CD4-positive, alpha-beta memory T cell (primary cell): ENCODE measurements at regions not wholly inside any gene's neighbourhood (a gene's known extent, or its start where the extent isn't known, plus 50 kb on each side); places are given as distances from the start of the nearest gene placed in this dataset.

Source experiments
- CTCF ChIA-PET: fragments of 350-600 bp; sonication (Branson Sonifier 250); formaldehyde crosslinking; loops from one replicate; lab custom pipeline; 2021; ENCODE audit warnings: inconsistent platforms; ENCODE audit not compliant: partially characterized antibody; lab: Charles Lee
- POLR2A ChIA-PET: fragments of 350-600 bp; sonication (Branson Sonifier 250); formaldehyde crosslinking; loops from one replicate; lab custom pipeline; 2021; ENCODE audit not compliant: partially characterized antibody; lab: Charles Lee
- DNase-seq, 5 donors: peaks; one replicate each; pipeline versions ENCODE4 v3.0.0 to v3.0.0-alpha.2; 2020 to 2022; ENCODE audit warnings: mixed read lengths in 1 of 5
- H3K27ac ChIP-seq: one replicate; pipeline ENCODE4 v1.7.0; 2013; ENCODE audit warnings: low read depth, low read length
- H3K27me3 ChIP-seq: 2 replicates; pipeline ENCODE4 v1.7.0; 2013; ENCODE audit warnings: mild to moderate bottlenecking, low read length, moderate library complexity; ENCODE audit not compliant: insufficient read depth
- H3K36me3 ChIP-seq: 2 replicates; pipeline ENCODE4 v1.7.0; 2013; ENCODE audit warnings: mild to moderate bottlenecking, low read length, moderate library complexity; ENCODE audit not compliant: insufficient read depth
- H3K4me1 ChIP-seq: 2 replicates; pipeline ENCODE4 v1.7.0; 2013; ENCODE audit warnings: mild to moderate bottlenecking, low read length, moderate library complexity; ENCODE audit not compliant: insufficient read depth
- H3K4me3 ChIP-seq, 2 donors: one replicate each; pipeline ENCODE4 v1.7.0; 2013; ENCODE audit warnings: low read length in 2 of 2, mild to moderate bottlenecking in 1 of 2
- H3K9me3 ChIP-seq, 2 donors: one replicate each; pipeline ENCODE4 v1.7.0; 2013; ENCODE audit warnings: low read length in 2 of 2, control low read depth in 1 of 2; ENCODE audit not compliant: control insufficient read depth in 1 of 2
- H3K27ac Mint-ChIP-seq, 7 donors: one replicate each; pipeline ENCODE4 v1.8.0; 2020 to 2021; ENCODE audit warnings: mixed read lengths in 7 of 7, mild to moderate bottlenecking in 6 of 7, inconsistent platforms in 3 of 7, moderate library complexity in 3 of 7
- H3K27me3 Mint-ChIP-seq, 2 donors: one replicate each; pipeline ENCODE4 v1.8.0; 2020 to 2021; ENCODE audit warnings: mixed read lengths in 2 of 2
- H3K36me3 Mint-ChIP-seq, 2 donors: one replicate each; pipeline ENCODE4 v1.8.0; 2020 to 2021; ENCODE audit warnings: mixed read lengths in 2 of 2, inconsistent platforms in 1 of 2, mild to moderate bottlenecking in 1 of 2
- H3K4me1 Mint-ChIP-seq, 4 donors: one replicate each; pipeline ENCODE4 v1.8.0; 2020 to 2021; ENCODE audit warnings: mixed read lengths in 4 of 4, mild to moderate bottlenecking in 1 of 4
- H3K4me3 Mint-ChIP-seq, 8 donors: one replicate each; pipeline ENCODE4 v1.8.0; 2020 to 2021; ENCODE audit warnings: mixed read lengths in 8 of 8, mild to moderate bottlenecking in 7 of 8, moderate library complexity in 6 of 8, inconsistent platforms in 3 of 8
- H3K9me3 Mint-ChIP-seq, 8 donors: one replicate each; pipeline ENCODE4 v1.8.0; 2020 to 2021; ENCODE audit warnings: mixed read lengths in 8 of 8, mild to moderate bottlenecking in 5 of 8, inconsistent platforms in 3 of 8, moderate library complexity in 1 of 8
- intact Hi-C: fragments of 100-400 bp; cut with micrococcal nuclease; formaldehyde crosslinking; loops from one replicate; pipeline ENCODE4 v1.15.1; 2023

DNA sequence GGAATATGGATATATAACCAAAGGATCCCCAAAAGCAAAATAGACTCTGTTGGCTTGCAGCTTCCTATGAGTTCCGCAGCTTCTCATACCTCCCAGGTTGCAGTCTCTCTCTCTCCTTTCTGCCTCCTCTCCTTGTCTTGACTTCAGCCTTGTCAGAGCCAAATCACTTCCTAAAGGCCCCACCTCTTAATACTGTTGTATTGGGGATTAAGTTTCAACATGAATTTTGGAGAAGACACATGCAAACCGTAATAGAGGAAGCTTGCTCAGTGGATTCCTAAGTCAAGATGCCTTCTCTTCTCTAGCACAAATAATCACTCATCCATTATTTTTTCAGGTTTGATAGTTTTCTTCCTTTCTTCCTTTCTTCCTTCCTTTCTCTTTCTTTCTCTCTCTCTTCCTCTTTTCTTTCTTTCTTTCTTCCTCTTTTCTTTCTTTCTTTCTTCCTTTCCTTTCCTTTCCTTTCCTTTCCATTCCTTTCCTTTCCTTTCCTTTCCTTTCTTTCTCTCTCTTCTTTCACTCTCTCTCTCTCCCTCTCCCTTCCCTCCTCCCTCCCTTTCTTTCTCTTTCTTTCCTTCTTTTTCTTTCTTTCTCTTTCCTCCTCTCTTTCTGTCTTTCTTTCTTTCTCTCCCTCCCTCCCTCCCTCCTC is 411.3 kb upstream of the TPM1 start:
- no peaks in the 10 kb centered on the region for H3K27me3 ChIP-seq
- no peaks in the 10 kb centered on the region for H3K9me3 ChIP-seq
- Mint-ChIP-seq H3K4me3 (no peak overlapping the region), H3K4me1 (no peaks in the 10 kb centered on the region), H3K36me3 (no peaks in the 10 kb centered on the region), H3K27ac (no peak overlapping the region), H3K27me3 (peaks cover 6 to 8% of the 10 kb centered on the region in 2 donors), H3K9me3 (peaks cover 0 to 3% (median 0%) of the 10 kb centered on the region in 8 donors)
- DNase-seq: no peak
- H3K27ac ChIP-seq: no peak overlapping the region
- POLR2A ChIA-PET: no interaction called here
- CTCF ChIA-PET: no interaction called here
- H3K36me3 ChIP-seq: no peaks in the 10 kb centered on the region
- H3K4me1 ChIP-seq: no peaks in the 10 kb centered on the region
- H3K4me3 ChIP-seq: no peak overlapping the region
- intact Hi-C loops: no loop called here

DNA sequence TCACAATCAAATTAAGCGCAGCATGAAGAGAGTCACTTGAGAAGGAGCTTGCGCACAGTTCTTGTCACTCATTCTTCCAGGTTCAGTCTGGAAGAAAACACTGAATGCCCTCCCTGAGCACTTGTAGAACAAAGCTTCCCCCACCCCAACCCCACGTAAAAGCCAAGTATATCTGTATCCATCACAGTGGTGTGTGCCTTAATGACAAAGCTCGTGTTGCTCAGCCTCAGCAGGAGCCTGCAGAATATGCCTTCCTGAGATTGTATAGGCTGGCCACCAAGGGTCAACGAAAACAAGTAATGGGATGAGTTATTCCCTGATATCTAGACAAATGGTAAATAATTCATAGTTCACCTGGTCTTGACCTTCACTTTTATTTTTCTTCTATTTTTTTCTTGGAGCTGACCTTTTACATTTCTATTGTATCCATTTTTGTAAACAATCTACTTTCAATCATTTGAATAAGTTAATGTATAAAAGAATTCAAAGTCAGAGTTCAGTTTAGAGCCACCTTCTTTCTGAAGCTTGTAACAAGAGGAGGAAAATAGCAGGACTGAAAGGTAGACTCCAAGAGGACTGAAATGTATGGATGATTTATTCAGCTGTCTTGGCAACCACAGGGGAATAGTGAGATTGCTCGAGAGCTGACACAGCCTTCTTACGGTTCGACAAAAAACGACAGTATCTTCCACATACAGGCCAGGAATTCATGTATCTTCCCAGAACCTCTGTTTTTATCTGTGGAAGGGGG is 405.5 kb upstream of the TPM1 start:
- peaks cover 0 to 3% (median 0%) of the 10 kb centered on the region in 8 donors for H3K9me3 Mint-ChIP-seq

DNA sequence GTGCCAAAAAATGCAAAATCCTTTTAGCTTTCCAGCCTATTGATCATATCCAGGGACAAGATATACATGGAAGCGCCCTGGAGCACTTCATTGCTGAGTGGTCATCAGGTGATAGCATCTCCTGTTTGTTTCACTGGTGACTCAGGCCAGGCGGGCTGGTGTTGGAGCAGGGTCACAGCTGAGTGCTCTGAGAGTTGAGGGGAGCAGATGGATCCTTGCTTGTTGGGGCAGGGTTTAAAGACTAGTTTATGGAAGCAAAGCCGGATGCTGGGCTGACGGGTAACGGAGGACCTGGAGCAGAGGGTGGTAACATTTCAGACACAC is 405.0 kb upstream of the TPM1 start:
- Histone ChIP-seq H3K4me1 (no peaks in the 10 kb centered on the region), H3K4me3 (no peak overlapping the region), H3K27ac (no peak overlapping the region), H3K9me3 (no peaks in the 10 kb centered on the region), H3K27me3 (no peaks in the 10 kb centered on the region), H3K36me3 (no peaks in the 10 kb centered on the region)
- Mint-ChIP-seq H3K4me1 (no peaks in the 10 kb centered on the region), H3K27ac (no peak overlapping the region), H3K9me3 (peaks cover 0 to 3% (median 0%) of the 10 kb centered on the region in 8 donors), H3K27me3 (peaks cover 5 to 20% of the 10 kb centered on the region in 2 donors), H3K4me3 (no peak overlapping the region), H3K36me3 (no peaks in the 10 kb centered on the region)
- POLR2A ChIA-PET: no interaction called here
- DNase-seq: no peak
- CTCF ChIA-PET: no interaction called here
- intact Hi-C loops: no loop called here

More for the DNA sequence above, 405.5 kb upstream of the TPM1 start:
- intact Hi-C loops: no loop called here
- peak overlapping the region in 1 of 7 donors; percentile 4 for H3K27ac Mint-ChIP-seq
- no peaks in the 10 kb centered on the region for H3K4me1 Mint-ChIP-seq
- H3K27me3 Mint-ChIP-seq: peaks cover 5 to 20% of the 10 kb centered on the region in 2 donors
- H3K4me3 Mint-ChIP-seq: no peak overlapping the region
- no peak overlapping the region for H3K4me3 ChIP-seq
- no peaks in the 10 kb centered on the region for H3K36me3 Mint-ChIP-seq
- CTCF ChIA-PET: no interaction called here
- DNase-seq: no peak
- no peaks in the 10 kb centered on the region for H3K36me3 ChIP-seq
- no peaks in the 10 kb centered on the region for H3K9me3 ChIP-seq
- no peaks in the 10 kb centered on the region for H3K4me1 ChIP-seq
- no peaks in the 10 kb centered on the region for H3K27me3 ChIP-seq
- POLR2A ChIA-PET: no interaction called here
- H3K27ac ChIP-seq: no peak overlapping the region

DNA sequence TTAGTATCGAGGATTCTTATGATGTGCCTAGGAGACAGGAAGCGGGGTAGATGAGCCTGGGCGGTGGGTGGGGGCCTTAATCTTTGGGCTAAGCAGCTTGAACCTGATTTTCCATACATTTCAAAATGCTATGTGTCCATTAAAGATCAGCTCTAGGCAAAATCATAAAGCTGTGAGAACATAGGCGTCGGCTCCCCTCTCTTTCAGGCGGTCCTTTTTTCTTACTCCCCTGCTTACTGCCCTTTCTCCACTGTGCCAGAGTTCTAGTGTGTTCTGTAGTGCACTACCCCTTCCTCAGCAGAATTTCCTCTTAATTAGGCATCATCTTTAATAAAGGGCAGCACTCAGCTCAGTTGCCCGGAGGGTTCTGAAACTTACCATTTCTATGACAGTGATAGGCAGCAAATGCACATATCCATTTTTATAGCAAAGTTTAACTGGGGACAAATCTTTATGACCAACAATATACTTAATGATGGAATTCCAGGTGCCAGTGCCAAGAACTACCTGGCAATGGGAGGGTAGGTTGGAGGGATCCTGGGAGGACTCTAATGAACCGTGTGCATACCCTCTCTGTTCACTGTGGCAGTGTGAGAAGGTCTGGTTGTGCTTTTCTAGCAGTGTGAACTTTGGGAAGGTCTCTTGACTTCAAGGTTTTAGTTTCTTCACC is 404.5 kb upstream of the TPM1 start:
- no peak overlapping the region for H3K4me3 Mint-ChIP-seq
- peaks cover 5 to 17% of the 10 kb centered on the region in 2 donors for H3K27me3 Mint-ChIP-seq
- Histone ChIP-seq H3K4me1 (no peaks in the 10 kb centered on the region), H3K36me3 (no peaks in the 10 kb centered on the region), H3K9me3 (no peaks in the 10 kb centered on the region), H3K27me3 (no peaks in the 10 kb centered on the region), H3K4me3 (no peak overlapping the region), H3K27ac (no peak overlapping the region)
- H3K36me3 Mint-ChIP-seq: no peaks in the 10 kb centered on the region
- intact Hi-C loops: no loop called here
- peaks cover 0 to 3% (median 0%) of the 10 kb centered on the region in 8 donors for H3K9me3 Mint-ChIP-seq
- CTCF ChIA-PET: no interaction called here
- DNase-seq: no peak
- H3K27ac Mint-ChIP-seq: no peak overlapping the region
- POLR2A ChIA-PET: no interaction called here
- no peaks in the 10 kb centered on the region for H3K4me1 Mint-ChIP-seq

- Histone ChIP-seq H3K9me3 (no peaks in the 10 kb centered on the region), H3K36me3 (no peaks in the 10 kb centered on the region), H3K4me1 (no peaks in the 10 kb centered on the region), H3K27me3 (no peaks in the 10 kb centered on the region), H3K27ac (no peak overlapping the region), H3K4me3 (no peak overlapping the region)
- H3K4me1 Mint-ChIP-seq: no peaks in the 10 kb centered on the region
- H3K27ac Mint-ChIP-seq: no peak overlapping the region
- intact Hi-C loops: no loop called here
- peaks cover 3 to 14% of the 10 kb centered on the region in 2 donors for H3K27me3 Mint-ChIP-seq
- peaks cover 0 to 3% (median 0%) of the 10 kb centered on the region in 8 donors for H3K9me3 Mint-ChIP-seq
- no peak for DNase-seq
- ChIA-PET CTCF (no interaction called here), POLR2A (no interaction called here)
- H3K4me3 Mint-ChIP-seq: no peak overlapping the region
- no peaks in the 10 kb centered on the region for H3K36me3 Mint-ChIP-seq
These were observed 403.1 kb upstream of the TPM1 start for GRCh38 chr15:62639432-62639831.

DNA sequence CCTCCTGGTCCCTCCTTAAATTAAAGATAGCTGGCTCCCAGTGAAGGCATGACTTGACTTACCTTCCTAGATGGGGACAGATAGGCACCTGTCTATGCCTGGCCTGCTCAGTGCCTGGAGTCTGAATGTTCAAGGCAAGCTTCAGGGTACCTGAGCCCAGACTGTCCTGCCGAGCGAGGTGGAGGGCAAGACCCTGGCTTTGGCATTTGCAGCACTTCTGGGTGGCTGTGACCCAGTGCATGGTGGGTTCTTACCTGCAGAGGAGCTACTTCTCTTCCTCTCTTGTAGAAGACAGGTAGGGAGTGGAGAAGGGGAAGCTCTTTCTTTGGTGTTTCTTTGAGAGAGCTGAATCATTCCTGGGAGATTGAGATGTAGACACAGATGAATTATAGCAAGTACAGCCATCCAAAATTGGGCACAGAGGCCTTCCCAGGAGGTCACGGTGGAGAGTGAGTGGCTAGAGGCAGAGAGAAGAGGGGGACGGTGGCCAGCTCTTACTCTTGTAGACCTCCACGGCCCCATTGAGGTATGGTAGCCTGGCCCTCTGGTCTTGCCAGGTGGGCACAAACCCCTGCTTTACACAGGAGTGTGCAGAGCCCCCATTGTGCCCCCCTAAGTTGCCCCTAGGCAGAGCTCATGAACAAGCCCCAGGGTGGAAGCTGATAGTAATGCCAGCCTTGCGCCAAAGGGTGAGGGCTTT is 402.5 kb upstream of the TPM1 start:
- ChIA-PET POLR2A (no interaction called here), CTCF (no interaction called here)
- no peak overlapping the region for H3K27ac Mint-ChIP-seq
- H3K27ac ChIP-seq: no peak overlapping the region
- H3K4me1 ChIP-seq: no peaks in the 10 kb centered on the region
- intact Hi-C loops: no loop called here
- H3K36me3 Mint-ChIP-seq: no peaks in the 10 kb centered on the region
- H3K27me3 Mint-ChIP-seq: peaks cover 2 to 14% of the 10 kb centered on the region in 2 donors
- no peaks in the 10 kb centered on the region for H3K4me1 Mint-ChIP-seq
- no peaks in the 10 kb centered on the region for H3K27me3 ChIP-seq
- no peaks in the 10 kb centered on the region for H3K9me3 Mint-ChIP-seq
- no peak for DNase-seq
- no peak overlapping the region for H3K4me3 ChIP-seq
- no peak overlapping the region for H3K4me3 Mint-ChIP-seq
- no peaks in the 10 kb centered on the region for H3K9me3 ChIP-seq
- H3K36me3 ChIP-seq: no peaks in the 10 kb centered on the region

DNA sequence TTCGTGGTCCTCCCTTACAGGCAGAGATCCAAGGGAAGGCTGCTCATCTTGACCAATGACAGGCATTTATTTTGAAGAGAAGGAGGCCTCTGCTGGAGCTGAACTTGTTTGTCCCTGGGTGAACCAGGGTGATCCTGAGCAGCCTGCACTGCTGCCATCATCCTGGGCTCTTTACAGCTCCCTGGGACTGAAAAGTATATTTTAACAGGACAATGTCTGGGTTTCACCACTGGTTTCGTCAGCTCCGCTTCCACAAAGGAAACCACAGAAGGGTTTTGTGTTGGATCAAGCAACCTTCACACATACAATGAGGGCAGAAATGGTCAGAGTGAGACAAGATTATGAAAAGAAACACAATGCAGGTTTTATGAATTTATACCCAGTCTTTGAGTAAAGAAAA is 400.7 kb upstream of the TPM1 start:
- DNase-seq: no peak
- Histone ChIP-seq H3K4me3 (no peak overlapping the region), H3K27ac (no peak overlapping the region), H3K27me3 (no peaks in the 10 kb centered on the region), H3K36me3 (no peaks in the 10 kb centered on the region), H3K9me3 (no peaks in the 10 kb centered on the region), H3K4me1 (no peaks in the 10 kb centered on the region)
- intact Hi-C loops: no loop called here
- no peaks in the 10 kb centered on the region for H3K36me3 Mint-ChIP-seq
- no peaks in the 10 kb centered on the region for H3K4me1 Mint-ChIP-seq
- ChIA-PET POLR2A (no interaction called here), CTCF (no interaction called here)
- no peak overlapping the region for H3K4me3 Mint-ChIP-seq
- no peak overlapping the region for H3K27ac Mint-ChIP-seq
- peaks cover 0 to 14% of the 10 kb centered on the region in 2 donors for H3K27me3 Mint-ChIP-seq
- H3K9me3 Mint-ChIP-seq: no peaks in the 10 kb centered on the region
